LNCaP clone FGC (cell line): ENCODE measurements at regions not wholly inside any gene's neighbourhood (a gene's known extent, or its start where the extent isn't known, plus 50 kb on each side); places are given as distances from the start of the nearest gene placed in this dataset.

ENCODE experiments used
- DNase-seq: peaks from one replicate; pipeline ENCODE4 v3.0.0-alpha.2; 2011; ENCODE audit warnings: low read depth
- H3K4me3 ChIP-seq: 2 replicates; pipeline ENCODE4 v1.5.1; 2011; ENCODE audit warnings: mild to moderate bottlenecking, low read depth, low read length, control low read depth
- CTCF ChIP-seq: IDR thresholded peaks from 2 replicates; pipeline ENCODE4 v1.5.1; 2012; ENCODE audit warnings: mild to moderate bottlenecking; ENCODE audit not compliant: control insufficient read depth, insufficient read depth; ENCODE audit errors: extremely low read depth

- H3K4me3 ChIP-seq = no peak overlapping the region
- no peak for TF ChIP-seq CTCF
- DNase-seq = no peak
These were observed 478.3 kb downstream of the PSAT1 start for GRCh38 chr9:78775211-78775610.

GRCh38 chr9:78775696-78776295, 478.9 kb downstream of the PSAT1 start:
- no peak for TF ChIP-seq CTCF
- DNase-seq = no peak
- no peak overlapping the region for H3K4me3 ChIP-seq

GRCh38 chr9:78777747-78778146, 480.8 kb downstream of the PSAT1 start:
- no peak for TF ChIP-seq CTCF
- no peak for DNase-seq
- no peak overlapping the region for H3K4me3 ChIP-seq

- DNase-seq = no peak
- H3K4me3 ChIP-seq = no peak overlapping the region
- TF ChIP-seq CTCF = no peak
These were observed 481.4 kb downstream of the PSAT1 start for GRCh38 chr9:78778318-78778717.

- no peak for DNase-seq
- no peak for TF ChIP-seq CTCF
These were observed 482.0 kb downstream of the PSAT1 start for GRCh38 chr9:78778861-78779374.

GRCh38 chr9:78781681-78782080, 484.8 kb downstream of the PSAT1 start:
- DNase-seq = no peak
- H3K4me3 ChIP-seq = no peak overlapping the region
- no peak for TF ChIP-seq CTCF

More at GRCh38 chr9:78778861-78779374, 482.0 kb downstream of the PSAT1 start:
- H3K4me3 ChIP-seq = no peak overlapping the region

- H3K4me3 ChIP-seq = no peak overlapping the region
- DNase-seq = no peak
- TF ChIP-seq CTCF = no peak
These were observed 485.3 kb downstream of the PSAT1 start for GRCh38 chr9:78782234-78782633.
